K562 (cell line): ENCODE measurements at regions not wholly inside any gene's neighbourhood (a gene's known extent, or its start where the extent isn't known, plus 50 kb on each side); places are given as distances from the start of the nearest gene placed in this dataset.

ENCODE experiments used
- ATAC-seq: fragments of 200-7000 bp; cut with Tn5 transposase; 3 replicates; pipeline ENCODE4 v1.9.1; 2020; ENCODE audit warnings: moderate library complexity
- BruUV-seq: library from RNA; stranded (reverse); fragments of 400-500 nt; replicated peaks from 2 replicates; lab custom pipeline; 2021; lab: Mats Ljungman, UMichigan
- CTCF ChIA-PET: fragments of 300-600 bp; formaldehyde crosslinking; extraction: SDS; loops from one replicate; lab custom pipeline; 2021; ENCODE audit warnings: low intra/inter-chr PET ratio; lab: Yijun Ruan, JAX
- POLR2A ChIA-PET: fragments of 300-600, 350-650 bp; sonication (Branson Sonifier 250); formaldehyde crosslinking; extraction: SDS; loops from one replicate; lab custom pipeline; 2021; ENCODE audit warnings: antibody characterized with exemption, inconsistent platforms; lab: Yijun Ruan, JAX
- DNase-seq, 4 experiments: peaks; one replicate each; pipeline versions ENCODE4 v3.0.0 to v3.0.0-alpha.2; 2011 to 2018; ENCODE audit warnings: low spot score in 3 of 4, mixed read lengths in 3 of 4; ENCODE audit errors: extremely low read depth in 1 of 4
- FAIRE-seq: peaks from 2 replicates; lab custom pipeline; 2011; peaks lifted over from hg19 to GRCh38; lab: Jason Lieb, UNC
- H2AFZ ChIP-seq: 2 replicates; pipeline ENCODE4 v1.6.0; 2011; ENCODE audit warnings: low read depth, low read length, control low read depth, inconsistent platforms
- H3K27ac ChIP-seq: fragments of 200-600 bp; 3 replicates; pipeline ENCODE4 v1.8.0; 2011; ENCODE audit warnings: low read depth, mild to moderate bottlenecking, control low read depth, inconsistent platforms, low read length, moderate library complexity, mixed read lengths; ENCODE audit errors: extremely low read depth
- H3K27me3 ChIP-seq, 2 experiments: fragments of 300-600 bp in 1 of 2; 2 replicates in 1 of 2; 3 replicates in 1 of 2; pipeline versions ENCODE4 v1.6.0 to v1.8.0; 2011; ENCODE audit warnings: inconsistent platforms in 2 of 2, low read length in 2 of 2, mild to moderate bottlenecking in 1 of 2, mixed read lengths in 1 of 2, moderate library complexity in 1 of 2; ENCODE audit not compliant: control insufficient read depth in 2 of 2, insufficient read depth in 2 of 2
- H3K36me3 ChIP-seq: fragments of 300-600 bp; 3 replicates; pipeline ENCODE4 v1.8.0; 2011; ENCODE audit warnings: mild to moderate bottlenecking, low read length, inconsistent platforms; ENCODE audit not compliant: control insufficient read depth, insufficient read depth
- H3K4me1 ChIP-seq, 2 experiments: fragments of 200-600 bp in 1 of 2; replicated peaks in 1 of 2; 2 replicates in 1 of 2; 3 replicates in 1 of 2; pipeline versions ENCODE4 v1.5.1 to v1.8.0; 2011; ENCODE audit warnings: inconsistent platforms in 2 of 2, low read length in 2 of 2, mild to moderate bottlenecking in 1 of 2, mixed read lengths in 1 of 2, moderate library complexity in 1 of 2; ENCODE audit not compliant: control insufficient read depth in 2 of 2, insufficient read depth in 2 of 2
- H3K4me2 ChIP-seq: 2 replicates; pipeline ENCODE4 v1.6.1; 2011; ENCODE audit warnings: low read length, control low read depth, inconsistent platforms, mixed read lengths; ENCODE audit not compliant: insufficient read depth
- H3K4me3 ChIP-seq: fragments of 200-600 bp; sonication (generic), shearing (Covaris generic); 2 replicates; pipeline ENCODE4 v1.5.1; 2016; ENCODE audit warnings: control low read depth, inconsistent platforms
- H3K79me2 ChIP-seq: fragments of 200-600 bp; 3 replicates; pipeline ENCODE4 v1.8.0; 2011; ENCODE audit warnings: low read length, inconsistent platforms; ENCODE audit not compliant: control insufficient read depth, insufficient read depth
- H3K9ac ChIP-seq, 2 experiments: 2 replicates each; pipeline versions ENCODE4 v1.6.0 to v1.6.1; 2011; ENCODE audit warnings: low read depth in 2 of 2, low read length in 2 of 2, control low read depth in 1 of 2, inconsistent platforms in 1 of 2, mild to moderate bottlenecking in 1 of 2, mixed read lengths in 1 of 2; ENCODE audit not compliant: insufficient read depth in 1 of 2
- H3K9me1 ChIP-seq: one replicate; pipeline ENCODE4 v1.6.0; 2011; ENCODE audit warnings: inconsistent platforms, mild to moderate bottlenecking, low read length, moderate library complexity; ENCODE audit not compliant: control insufficient read depth, insufficient read depth
- H3K9me3 ChIP-seq: replicated peaks from 2 replicates; pipeline ENCODE4 v1.5.1; 2011; ENCODE audit warnings: low read depth, low read length, inconsistent platforms; ENCODE audit not compliant: control insufficient read depth, insufficient read depth
- H4K20me1 ChIP-seq: replicated peaks from 2 replicates; pipeline ENCODE4 v1.6.1; 2011; ENCODE audit warnings: low read length, inconsistent platforms, mixed read lengths; ENCODE audit not compliant: control insufficient read depth, insufficient read depth
- CBFA2T2 ChIP-seq: fragments of 450-650 bp; conservative IDR thresholded peaks from 2 replicates; pipeline ENCODE4 v1.6.1; 2017; ENCODE audit warnings: mild to moderate bottlenecking
- FOXA3 ChIP-seq, 2 experiments: fragments of 450-650 bp in 1 of 2; sonication (generic) in 1 of 2; formaldehyde crosslinking; IDR thresholded peaks in 1 of 2; conservative IDR thresholded peaks in 1 of 2; 2 replicates each; pipeline versions ENCODE4 v1.4.0 to v1.8.0; 2020 to 2022; ENCODE audit warnings: mild to moderate bottlenecking in 2 of 2, missing genetic modification reagents in 1 of 2
- GTF2B ChIP-seq: IDR thresholded peaks from 2 replicates; pipeline ENCODE4 v1.6.1; 2011; ENCODE audit not compliant: insufficient read length; ENCODE audit errors: extremely low read depth
- HDAC3 ChIP-seq: fragments of 450-650 bp; IDR thresholded peaks from 2 replicates; pipeline ENCODE4 v1.6.1; 2018; ENCODE audit warnings: borderline replicate concordance, mild to moderate bottlenecking, moderate library complexity; ENCODE audit not compliant: partially characterized antibody
- HMBOX1 ChIP-seq: sonication (generic); IDR thresholded peaks from 2 replicates; pipeline ENCODE4 v1.6.1; 2016
- ILF3 ChIP-seq: fragments of 450-650 bp; IDR thresholded peaks from 2 replicates; pipeline ENCODE4 v1.6.1; 2018; ENCODE audit warnings: antibody characterized with exemption, mild to moderate bottlenecking, moderate library complexity, borderline replicate concordance
- MAX ChIP-seq: sonication (generic); formaldehyde crosslinking; IDR thresholded peaks from 2 replicates; pipeline ENCODE4 v1.9.0; 2022; ENCODE audit warnings: mild to moderate bottlenecking, missing genetic modification reagents
- NKRF ChIP-seq: fragments of 450-650 bp; IDR thresholded peaks from 2 replicates; pipeline ENCODE4 v1.6.1; 2016; ENCODE audit warnings: borderline replicate concordance
- POLR2B ChIP-seq: fragments of 450-650 bp; IDR thresholded peaks from 2 replicates; pipeline ENCODE4 v1.6.1; 2018; ENCODE audit warnings: low read depth; ENCODE audit not compliant: partially characterized antibody
- RCOR1 ChIP-seq, 2 experiments: IDR thresholded peaks; 2 replicates each; pipeline ENCODE4 v1.6.1; 2012; ENCODE audit warnings: low read depth in 2 of 2, low read length in 2 of 2, borderline replicate concordance in 1 of 2, improper control_type of control experiment in 1 of 2
- SAP30 ChIP-seq: fragments of 200-600 bp; sonication (generic); IDR thresholded peaks from 2 replicates; pipeline ENCODE4 v1.6.1; 2012; ENCODE audit warnings: borderline replicate concordance, low read depth, mild to moderate bottlenecking, moderate library complexity, low read length, control low read depth, inconsistent platforms; ENCODE audit not compliant: insufficient read depth, poor library complexity, severe bottlenecking
- ZFP1 ChIP-seq: fragments of 450-650 bp; formaldehyde crosslinking; IDR thresholded peaks from 2 replicates; pipeline ENCODE4 v1.4.0; 2020; ENCODE audit warnings: mild to moderate bottlenecking, mixed read lengths
- ZNF592 ChIP-seq: fragments of 450-650 bp; IDR thresholded peaks from 2 replicates; pipeline ENCODE4 v1.6.1; 2017; ENCODE audit warnings: antibody characterized with exemption, mild to moderate bottlenecking
- WGBS: fragments of 100-300 bp; shearing (Covaris generic); methylation state at CpG from one replicate; pipeline ENCODE4 v1.1.6; 2016; ENCODE audit warnings: low coverage, mixed read lengths; ENCODE audit not compliant: insufficient coverage; ENCODE audit errors: missing lambda C conversion rate; 5-methylcytosine and 5-hydroxymethylcytosine counted together
- in situ Hi-C: fragments of 300-500 bp; cut with MboI; formaldehyde crosslinking; loops from 4 replicates; pipeline ENCODE4 v1.15.0; 2018; ENCODE audit warnings: inconsistent platforms, mixed read lengths
- intact Hi-C: fragments of 100-400 bp; cut with micrococcal nuclease; formaldehyde crosslinking; loops from 2 replicates; pipeline ENCODE4 v1.14.2; 2022

GRCh38 chr22:48551061-48551460 lies 1276.6 kb downstream of the BRD1 start (continued):
- TF ChIP-seq POLR2B (no peak), HDAC3 (no peak), RCOR1 (IDR thresholded peaks at IDR 0.05; ENCODE audit: borderline replicate concordance in 1 of 2, low read depth in 2 of 2, low read length in 2 of 2) (no peak), NKRF (no peak), GTF2B (no peak), MAX (CRISPR knock-in tag) (no peak), CBFA2T2 (no peak)

GRCh38 chr22:48548391-48548790 lies 1279.3 kb downstream of the BRD1 start:
- intact Hi-C loops = no loop called here
- CTCF ChIA-PET = no interaction called here
- no peaks in the 10 kb centered on the region for H3K79me2 ChIP-seq
- FAIRE-seq (no peak), DNase-seq (no peak), ATAC-seq (no peak)
- no peaks in the 10 kb centered on the region for H3K4me1 ChIP-seq
- no peaks in the 10 kb centered on the region for H3K9me1 ChIP-seq
- H3K9ac ChIP-seq = no peak overlapping the region
- H3K9me3 ChIP-seq = no peaks in the 10 kb centered on the region
- BruUV-seq = no TSS peak
- peaks cover 0 to 7% of the 10 kb centered on the region in 2 experiments; a peak in 1 of 5 replicates for H3K27me3 ChIP-seq
- 0% methylated on average over 5 of the region's 8 CpGs for WGBS
- no peaks in the 10 kb centered on the region for H3K36me3 ChIP-seq
- in situ Hi-C loops = no loop called here
- H4K20me1 ChIP-seq = no peaks in the 10 kb centered on the region
- no peak overlapping the region for H3K4me3 ChIP-seq
- POLR2A ChIA-PET = no interaction called here
- H3K4me2 ChIP-seq = no peak overlapping the region
- no peak overlapping the region for H2AFZ ChIP-seq
- H3K27ac ChIP-seq = no peak overlapping the region
- TF ChIP-seq HMBOX1 (no peak), ZFP1 (CRISPR knock-in tag) (no peak), FOXA3 (CRISPR knock-in tag; conservative IDR thresholded peaks at IDR 0.05 in 1 of 2, IDR thresholded peaks at IDR 0.05 in 1 of 2) (no peak), ILF3 (no peak), SAP30 (no peak), ZNF592 (no peak)
